Adipocyte (in vitro differentiated cells): ENCODE measurements at regions not wholly inside any gene's neighbourhood (a gene's known extent, or its start where the extent isn't known, plus 50 kb on each side); places are given as distances from the start of the nearest gene placed in this dataset.
"Not testable (repeated sequence)": the region's sequence is repeated elsewhere in the genome, so short reads cannot be mapped to it uniquely, and the experiment has no call there.

Experiments
- DNase-seq: peaks from one replicate; pipeline ENCODE4 v3.0.0-alpha.2; 2015; ENCODE audit warnings: low read depth
- H3K27me3 ChIP-seq: replicated peaks from 2 replicates; pipeline ENCODE4 v1.7.0; 2013; ENCODE audit warnings: mild to moderate bottlenecking, low read length, moderate library complexity; ENCODE audit not compliant: control insufficient read depth, insufficient read depth
- H3K36me3 ChIP-seq: 2 replicates; pipeline ENCODE4 v1.7.0; 2013; ENCODE audit warnings: low read length, mild to moderate bottlenecking, moderate library complexity; ENCODE audit not compliant: control insufficient read depth, insufficient read depth, severe bottlenecking
- H3K4me1 ChIP-seq: 2 replicates; pipeline ENCODE4 v1.7.0; 2013; ENCODE audit warnings: mild to moderate bottlenecking, low read length, moderate library complexity; ENCODE audit not compliant: control insufficient read depth, insufficient read depth
- H3K4me3 ChIP-seq: 2 replicates; pipeline ENCODE4 v1.7.0; 2013; ENCODE audit warnings: mild to moderate bottlenecking, low read length, moderate library complexity
- H3K9ac ChIP-seq: 2 replicates; pipeline ENCODE4 v1.7.0; 2013; ENCODE audit warnings: mild to moderate bottlenecking, low read length, moderate library complexity
- H3K9me3 ChIP-seq: 2 replicates; pipeline ENCODE4 v1.7.0; 2013; ENCODE audit warnings: mild to moderate bottlenecking, low read length, moderate library complexity; ENCODE audit not compliant: control insufficient read depth

DNA sequence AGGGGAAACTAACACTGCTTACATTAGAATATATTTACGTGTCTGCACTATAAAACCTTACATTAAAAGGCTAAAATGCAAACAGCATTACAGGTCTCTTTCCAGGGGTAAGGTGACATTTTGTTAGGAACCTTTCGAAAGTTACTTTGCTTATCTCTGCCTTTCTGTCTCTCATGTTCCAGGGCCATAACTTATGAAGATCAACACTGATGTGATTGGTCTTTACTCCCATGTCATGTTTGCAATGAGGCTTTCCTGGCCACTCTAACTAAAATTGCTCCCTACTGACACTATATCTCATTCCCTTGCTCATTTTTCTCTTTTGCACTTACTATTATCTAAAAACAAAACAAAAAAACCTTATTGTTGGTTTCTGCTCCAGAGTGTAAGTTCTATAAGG is 119.0 kb downstream of the JRKL start:
- Histone ChIP-seq H3K4me1 (no peaks in the 10 kb centered on the region), H3K4me3 (no peak overlapping the region), H3K9ac (no peak overlapping the region), H3K36me3 (no peaks in the 10 kb centered on the region), H3K27me3 (peaks cover 5% of the 10 kb centered on the region), H3K9me3 (no peaks in the 10 kb centered on the region)
- no peak for DNase-seq

DNA sequence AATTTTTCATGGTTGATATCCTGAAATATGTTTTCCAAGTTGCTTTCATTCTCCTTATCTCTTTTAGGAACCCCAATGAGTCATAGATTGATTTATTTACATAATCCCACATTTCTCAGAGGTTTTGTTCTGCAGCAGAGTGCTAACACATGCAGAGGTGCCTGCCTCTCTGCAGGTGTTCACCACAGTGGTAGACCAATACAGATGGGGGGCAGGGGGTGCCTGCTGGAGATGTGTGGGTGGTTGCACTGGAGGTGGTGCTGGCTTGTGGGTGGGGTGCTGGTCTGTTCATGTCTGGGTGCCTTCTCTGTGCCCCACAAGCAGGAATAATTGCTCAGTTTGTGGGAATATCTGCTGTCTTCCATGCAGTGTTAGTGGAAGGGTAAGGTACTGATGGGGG is 131.1 kb downstream of the JRKL start:
- Histone ChIP-seq H3K4me3 (no peak overlapping the region), H3K27me3 (peaks cover 6% of the 10 kb centered on the region), H3K9me3 (peaks cover 8% of the 10 kb centered on the region), H3K9ac (no peak overlapping the region), H3K4me1 (no peaks in the 10 kb centered on the region), H3K36me3 (no peaks in the 10 kb centered on the region)
- DNase-seq: no peak

DNA sequence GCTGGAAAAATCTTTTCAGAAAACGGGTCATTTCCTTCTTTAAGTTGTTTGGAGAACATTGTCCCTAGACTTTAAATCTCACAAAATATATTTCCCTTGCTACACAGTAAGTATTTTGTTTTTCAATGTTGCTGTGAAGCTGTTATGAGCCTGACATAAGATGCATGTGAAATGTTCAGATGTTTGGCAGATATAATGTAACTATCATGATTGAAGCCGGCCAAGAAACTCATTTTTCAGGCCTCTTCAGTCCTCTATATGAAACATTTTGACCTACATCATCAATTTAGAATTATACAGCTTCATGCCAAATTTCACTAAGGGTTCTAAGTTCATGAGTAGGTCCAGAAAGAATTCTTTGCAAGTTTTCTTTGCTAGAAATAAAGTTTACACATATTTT is 133.8 kb downstream of the JRKL start:
- Histone ChIP-seq H3K27me3 (peaks cover 6% of the 10 kb centered on the region), H3K9me3 (peaks cover 4% of the 10 kb centered on the region), H3K4me1 (no peaks in the 10 kb centered on the region), H3K4me3 (no peak overlapping the region), H3K36me3 (no peaks in the 10 kb centered on the region), H3K9ac (no peak overlapping the region)
- no peak for DNase-seq

DNA sequence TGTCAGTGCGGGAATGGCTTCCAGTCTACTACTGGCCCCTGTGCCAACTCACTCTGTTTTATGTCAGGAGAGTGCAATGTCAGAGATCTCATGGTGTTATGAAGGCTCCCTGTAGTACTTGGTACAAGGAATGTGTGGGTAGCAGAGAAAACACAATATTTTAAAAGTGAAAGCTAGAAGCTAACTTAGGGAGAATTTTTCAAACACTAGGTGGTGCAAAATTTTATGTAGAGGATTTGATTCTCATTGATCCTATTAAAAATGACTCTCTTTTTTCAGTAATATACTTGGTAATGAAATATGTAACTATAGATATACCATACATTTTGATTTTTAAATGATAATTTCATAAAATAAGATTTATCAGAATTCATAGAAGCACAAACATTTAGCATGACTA is 134.7 kb downstream of the JRKL start:
- DNase-seq: peak; percentile 5
- Histone ChIP-seq H3K9ac (no peak overlapping the region), H3K4me1 (no peaks in the 10 kb centered on the region), H3K4me3 (peak overlapping the region; percentile 37), H3K9me3 (peaks cover 12% of the 10 kb centered on the region), H3K27me3 (peaks cover 6% of the 10 kb centered on the region), H3K36me3 (no peaks in the 10 kb centered on the region)

DNA sequence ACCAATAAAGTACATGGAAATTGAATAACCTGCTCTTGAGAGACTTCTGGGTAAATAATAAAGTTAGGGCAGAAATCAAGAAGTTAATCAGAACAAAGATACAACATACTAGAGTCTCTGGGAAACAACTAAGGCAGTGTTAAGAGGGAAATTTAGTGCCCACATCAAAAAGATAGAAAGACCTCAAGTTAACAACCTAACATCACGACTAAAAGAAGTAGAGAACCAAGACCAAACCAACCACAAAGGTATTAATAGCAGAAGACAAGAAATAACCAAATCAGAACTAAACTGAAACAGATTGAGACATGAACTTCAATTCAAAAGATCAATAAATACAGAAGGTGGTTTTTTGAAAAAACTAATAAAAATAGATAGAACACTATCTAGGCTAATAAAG is 140.7 kb downstream of the JRKL start:
- no peaks in the 10 kb centered on the region for H3K4me1 ChIP-seq
- H3K9me3 ChIP-seq: peaks cover 19% of the 10 kb centered on the region
- H3K4me3 ChIP-seq: no peak overlapping the region
- no peak for DNase-seq
- no peaks in the 10 kb centered on the region for H3K36me3 ChIP-seq
- H3K27me3 ChIP-seq: no peaks in the 10 kb centered on the region
- H3K9ac ChIP-seq: no peak overlapping the region

DNA sequence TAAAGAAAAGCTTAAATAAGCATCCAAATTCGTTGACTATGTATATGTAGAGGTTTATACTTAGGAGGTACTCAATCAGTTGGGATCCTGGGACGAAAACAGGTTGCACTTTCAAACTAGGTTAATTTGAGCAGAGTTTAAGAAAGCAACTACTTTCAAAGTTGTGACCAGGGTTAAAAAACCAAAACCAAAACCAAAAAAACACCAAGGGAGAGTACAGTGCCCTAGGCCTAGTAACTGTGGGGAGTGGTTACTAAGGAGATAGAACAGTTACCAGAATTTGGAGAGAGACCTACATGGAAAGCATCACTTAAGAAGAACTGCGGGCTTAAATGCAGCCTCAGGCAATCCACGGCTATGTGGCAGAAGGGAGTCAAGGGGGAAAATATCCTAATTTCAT is 148.3 kb downstream of the JRKL start:
- H3K4me1 ChIP-seq: no peaks in the 10 kb centered on the region
- H3K4me3 ChIP-seq: no peak overlapping the region
- DNase-seq: no peak
- H3K9me3 ChIP-seq: no peaks in the 10 kb centered on the region
- no peaks in the 10 kb centered on the region for H3K36me3 ChIP-seq
- no peaks in the 10 kb centered on the region for H3K27me3 ChIP-seq
- no peak overlapping the region for H3K9ac ChIP-seq

DNA sequence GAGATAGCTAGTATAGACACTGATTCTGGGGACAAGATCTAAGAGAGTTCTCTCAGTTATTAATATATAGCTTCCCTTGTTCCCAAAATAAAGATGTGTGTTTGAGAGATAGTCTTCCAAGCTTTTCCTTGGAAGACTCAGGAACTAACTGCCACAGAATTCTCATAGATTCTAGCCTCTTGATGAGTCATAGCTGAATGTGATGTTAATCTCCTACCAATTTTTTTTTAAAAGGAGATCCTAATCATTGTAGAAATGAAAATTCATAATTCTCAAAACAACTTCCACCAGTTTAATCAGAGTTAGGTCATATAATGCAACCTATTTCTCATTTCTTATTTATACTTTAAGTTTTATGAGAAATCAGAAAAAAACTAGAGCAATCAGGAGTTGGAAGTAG is 148.8 kb downstream of the JRKL start:
- H3K27me3 ChIP-seq: no peaks in the 10 kb centered on the region
- no peak overlapping the region for H3K4me3 ChIP-seq
- H3K36me3 ChIP-seq: no peaks in the 10 kb centered on the region
- no peaks in the 10 kb centered on the region for H3K9me3 ChIP-seq
- no peak for DNase-seq
- H3K9ac ChIP-seq: no peak overlapping the region
- no peaks in the 10 kb centered on the region for H3K4me1 ChIP-seq

DNA sequence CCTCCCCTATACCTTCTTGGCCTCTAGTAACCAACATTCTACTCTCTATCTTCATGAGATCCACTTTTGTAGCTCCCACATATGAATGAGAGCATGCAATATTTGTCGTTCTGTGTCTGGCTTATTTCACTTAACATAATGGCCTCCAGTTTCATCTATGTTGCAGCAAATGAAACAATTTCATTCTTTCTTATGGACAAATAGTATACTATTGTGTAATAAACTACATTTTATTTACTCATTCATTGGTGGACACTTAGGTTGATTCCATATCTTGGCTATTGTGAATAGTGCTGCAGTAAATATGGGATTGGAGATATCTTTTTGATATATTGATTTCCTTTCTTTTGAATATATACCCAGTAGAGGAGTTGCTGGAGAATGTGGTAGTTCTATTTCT is 151.1 kb downstream of the JRKL start:
- no peaks in the 10 kb centered on the region for H3K4me1 ChIP-seq
- H3K9ac ChIP-seq: no peak overlapping the region
- H3K36me3 ChIP-seq: no peaks in the 10 kb centered on the region
- no peak for DNase-seq
- H3K4me3 ChIP-seq: no peak overlapping the region
- H3K27me3 ChIP-seq: no peaks in the 10 kb centered on the region
- no peaks in the 10 kb centered on the region for H3K9me3 ChIP-seq

DNA sequence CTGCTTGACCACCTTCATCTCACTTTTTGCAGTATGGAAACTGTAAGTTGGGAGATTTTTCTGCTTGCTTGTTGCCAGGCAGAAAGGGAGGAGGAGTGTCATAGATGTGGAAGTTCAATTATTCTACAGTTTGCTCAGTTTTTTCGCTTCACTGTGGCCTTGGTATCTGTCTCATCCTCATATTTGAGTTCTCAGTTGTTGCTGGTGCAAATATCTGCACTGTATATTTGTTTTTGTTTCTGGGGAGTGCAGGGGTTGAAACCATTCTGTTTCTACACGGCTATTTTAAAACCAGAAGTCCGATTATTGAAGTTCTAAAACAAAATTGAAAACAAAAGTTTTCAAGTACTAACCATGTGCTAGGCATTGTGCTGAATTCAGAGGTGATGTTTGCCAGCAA is 153.4 kb downstream of the JRKL start:
- H3K36me3 ChIP-seq: no peaks in the 10 kb centered on the region
- no peak for DNase-seq
- H3K4me3 ChIP-seq: no peak overlapping the region
- H3K9ac ChIP-seq: no peak overlapping the region
- no peaks in the 10 kb centered on the region for H3K4me1 ChIP-seq
- no peaks in the 10 kb centered on the region for H3K27me3 ChIP-seq
- no peaks in the 10 kb centered on the region for H3K9me3 ChIP-seq

DNA sequence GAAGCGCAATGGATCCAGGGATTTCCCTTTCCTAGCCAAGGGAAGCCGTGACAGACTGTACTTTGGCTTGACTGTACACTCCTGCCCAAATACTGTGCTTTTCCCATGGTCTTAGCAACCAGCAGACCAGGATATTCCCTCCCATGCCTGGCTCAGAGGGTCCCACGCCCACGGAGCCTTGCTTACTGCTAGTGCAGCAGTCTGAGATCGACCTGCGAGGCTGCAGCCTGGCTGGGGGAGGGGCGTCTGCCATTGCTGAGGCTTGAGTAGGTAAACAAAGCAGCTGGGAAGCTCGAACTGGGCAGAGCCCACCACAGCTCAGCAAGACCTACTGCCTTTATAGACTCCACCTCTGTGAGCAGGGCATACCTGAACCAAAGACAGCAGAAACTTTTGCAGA is 155.4 kb downstream of the JRKL start:
- not testable (repeated sequence) for H3K4me1 ChIP-seq

DNA sequence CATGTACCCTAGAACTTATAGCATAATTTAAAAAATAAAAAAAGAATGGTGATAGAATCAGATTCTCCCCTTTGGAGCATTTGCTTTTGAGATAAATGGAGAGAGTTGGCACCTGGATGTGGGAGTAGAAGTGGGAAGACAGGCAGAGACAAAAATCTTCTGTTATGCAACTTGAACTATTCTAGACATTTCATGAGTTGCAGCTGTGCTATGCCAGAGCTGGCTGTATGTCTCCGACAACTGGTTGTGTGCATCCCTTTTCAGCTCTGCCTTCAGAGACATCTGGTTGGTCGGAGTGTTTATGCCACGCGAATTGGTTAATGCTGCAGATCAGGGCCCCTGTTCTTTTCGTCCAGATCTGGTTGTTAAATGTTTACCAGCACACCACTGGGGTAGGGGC is 161.3 kb downstream of the JRKL start:
- H3K36me3 ChIP-seq: no peaks in the 10 kb centered on the region
- DNase-seq: no peak
- no peaks in the 10 kb centered on the region for H3K9me3 ChIP-seq
- no peaks in the 10 kb centered on the region for H3K4me1 ChIP-seq
- H3K27me3 ChIP-seq: no peaks in the 10 kb centered on the region
- no peak overlapping the region for H3K4me3 ChIP-seq
- no peak overlapping the region for H3K9ac ChIP-seq

More for the DNA sequence above, 155.4 kb downstream of the JRKL start:
- not testable (repeated sequence) for H3K27me3 ChIP-seq, H3K9ac ChIP-seq, DNase-seq, H3K36me3 ChIP-seq, H3K9me3 ChIP-seq, H3K4me3 ChIP-seq

DNA sequence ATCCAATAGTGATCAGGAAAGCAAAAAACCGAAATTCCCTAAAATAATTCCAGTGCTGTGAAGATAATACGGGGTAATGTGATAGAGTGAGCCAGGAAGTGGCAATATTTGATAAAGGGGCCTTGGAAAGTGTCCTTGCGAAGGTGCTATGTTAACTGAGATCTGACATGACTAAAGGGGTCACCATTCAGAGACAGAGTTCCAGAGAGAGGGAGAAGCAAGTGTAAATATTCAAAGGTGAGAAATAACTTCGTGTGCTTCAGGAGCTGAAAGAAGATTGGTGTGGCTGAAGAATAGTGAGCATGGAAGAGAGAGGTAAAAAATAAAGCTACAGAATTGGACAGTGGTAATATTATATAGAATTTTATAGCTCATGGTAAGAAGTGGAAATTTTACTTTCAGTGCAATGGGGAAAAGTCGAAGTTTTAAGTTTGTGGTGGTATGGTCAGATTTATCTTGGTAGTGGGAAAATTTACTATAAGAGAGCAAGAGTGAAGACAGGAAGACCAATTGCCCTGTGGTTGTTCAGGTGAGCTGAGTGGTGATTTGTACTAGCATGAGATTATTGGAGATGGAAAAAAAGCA is 164.5 kb downstream of the JRKL start:
- no peaks in the 10 kb centered on the region for H3K27me3 ChIP-seq
- H3K9me3 ChIP-seq: no peaks in the 10 kb centered on the region
- H3K4me1 ChIP-seq: no peaks in the 10 kb centered on the region
- H3K4me3 ChIP-seq: no peak overlapping the region
- no peak overlapping the region for H3K9ac ChIP-seq
- no peaks in the 10 kb centered on the region for H3K36me3 ChIP-seq
- no peak for DNase-seq
